IMR-90 (cell line): ENCODE measurements at regions not wholly inside any gene's neighbourhood (a gene's known extent, or its start where the extent isn't known, plus 50 kb on each side); places are given as distances from the start of the nearest gene placed in this dataset.

Source experiments
- ATAC-seq: fragments of 200-7000 bp; cut with Tn5 transposase; 2 replicates; pipeline ENCODE4 v1.9.1; 2020; ENCODE audit warnings: low read depth, mild to moderate bottlenecking, moderate library complexity
- BruUV-seq: library from RNA; stranded (reverse); fragments of 400-500 nt; replicated peaks from 2 replicates; lab custom pipeline; 2021; lab: Mats Ljungman, UMichigan
- CTCF ChIA-PET: fragments of 300-600 bp; formaldehyde crosslinking; extraction: SDS; loops from one replicate; lab custom pipeline; 2021; ENCODE audit warnings: antibody characterized with exemption; lab: Yijun Ruan, JAX
- POLR2A ChIA-PET: fragments of 300-600 bp; sonication (Branson Sonifier 250); formaldehyde crosslinking; loops from one replicate; lab custom pipeline; 2022; ENCODE audit warnings: antibody characterized with exemption; ENCODE audit not compliant: unreplicated experiment; lab: Charles Lee
- DNase-seq: peaks from one replicate; pipeline ENCODE4 v3.0.0; 2013
- H2AFZ ChIP-seq: replicated peaks from 2 replicates; pipeline ENCODE3; 2013; ENCODE audit warnings: low read length, mild to moderate bottlenecking; ENCODE audit not compliant: poor library complexity
- H2AK5ac ChIP-seq: 2 replicates; pipeline ENCODE4 v1.6.1; 2013; ENCODE audit warnings: low read depth, low read length, inconsistent platforms
- H2AK9ac ChIP-seq: replicated peaks from 2 replicates; pipeline ENCODE3; 2013; ENCODE audit warnings: mild to moderate bottlenecking, low read depth, low read length, moderate library complexity; ENCODE audit not compliant: poor library complexity
- H2BK120ac ChIP-seq: 2 replicates; pipeline ENCODE4 v1.6.1; 2013; ENCODE audit warnings: low read depth, low read length, inconsistent platforms
- H2BK15ac ChIP-seq: 3 replicates; pipeline ENCODE4 v1.6.1; 2013; ENCODE audit warnings: low read depth, low read length, inconsistent platforms
- H2BK20ac ChIP-seq: 2 replicates; pipeline ENCODE4 v1.6.1; 2013; ENCODE audit warnings: low read depth, mild to moderate bottlenecking, inconsistent platforms, low read length, moderate library complexity
- H2BK5ac ChIP-seq: 2 replicates; pipeline ENCODE4 v1.6.1; 2013; ENCODE audit warnings: mild to moderate bottlenecking, low read depth, low read length, inconsistent platforms; ENCODE audit not compliant: poor library complexity, severe bottlenecking
- H3K14ac ChIP-seq: replicated peaks from 2 replicates; pipeline ENCODE4 v1.6.1; 2013; ENCODE audit warnings: low read depth, low read length, inconsistent platforms
- H3K18ac ChIP-seq: 2 replicates; pipeline ENCODE4 v1.6.1; 2013; ENCODE audit warnings: low read depth, low read length, control low read depth
- H3K23ac ChIP-seq: 2 replicates; pipeline ENCODE4 v1.6.1; 2013; ENCODE audit warnings: low read depth, low read length, inconsistent platforms
- H3K27ac ChIP-seq: 2 replicates; pipeline ENCODE4 v1.5.1; 2013; ENCODE audit warnings: mild to moderate bottlenecking, control low read depth, low read length; ENCODE audit not compliant: insufficient read depth
- H3K27me3 ChIP-seq: 2 replicates; pipeline ENCODE4 v1.6.1; 2013; ENCODE audit warnings: low read length; ENCODE audit not compliant: control insufficient read depth, insufficient read depth
- H3K36me3 ChIP-seq: 2 replicates; pipeline ENCODE4 v1.6.1; 2013; ENCODE audit warnings: low read length, mixed read lengths; ENCODE audit not compliant: control insufficient read depth, insufficient read depth
- H3K4ac ChIP-seq: 2 replicates; pipeline ENCODE4 v1.6.1; 2013; ENCODE audit warnings: low read depth, low read length, inconsistent platforms
- H3K4me1 ChIP-seq: 2 replicates; pipeline ENCODE4 v1.6.1; 2013; ENCODE audit warnings: low read length, mixed read lengths; ENCODE audit not compliant: control insufficient read depth, insufficient read depth
- H3K4me2 ChIP-seq: 2 replicates; pipeline ENCODE4 v1.6.1; 2013; ENCODE audit warnings: low read depth, mild to moderate bottlenecking, control low read depth, low read length, moderate library complexity
- H3K4me3 ChIP-seq: 2 replicates; pipeline ENCODE4 v1.5.1; 2013; ENCODE audit warnings: low read depth, mild to moderate bottlenecking, control low read depth, low read length, moderate library complexity; ENCODE audit not compliant: insufficient read depth
- H3K56ac ChIP-seq: 2 replicates; pipeline ENCODE4 v1.6.1; 2013; ENCODE audit warnings: low read length, inconsistent platforms; ENCODE audit not compliant: insufficient read depth; ENCODE audit errors: extremely low read depth
- H3K79me1 ChIP-seq, 2 experiments: 2 replicates each; pipeline ENCODE4 v1.6.1; 2013; ENCODE audit warnings: low read length in 2 of 2, inconsistent platforms in 1 of 2, low read depth in 1 of 2
- H3K9ac ChIP-seq: 2 replicates; pipeline ENCODE4 v1.6.1; 2013; ENCODE audit warnings: low read depth, low read length, control low read depth
- H3K9me1 ChIP-seq: 2 replicates; pipeline ENCODE4 v1.6.1; 2013; ENCODE audit warnings: low read length, inconsistent platforms; ENCODE audit not compliant: insufficient read depth
- H3K9me3 ChIP-seq: 2 replicates; pipeline ENCODE4 v1.6.1; 2013; ENCODE audit warnings: low read length; ENCODE audit not compliant: control insufficient read depth, insufficient read depth
- H4K20me1 ChIP-seq: 2 replicates; pipeline ENCODE4 v1.6.1; 2013; ENCODE audit warnings: low read length, inconsistent platforms; ENCODE audit not compliant: insufficient read depth
- H4K5ac ChIP-seq: 2 replicates; pipeline ENCODE4 v1.6.1; 2013; ENCODE audit warnings: mild to moderate bottlenecking, low read depth, low read length, control low read depth
- H4K8ac ChIP-seq, 2 experiments: 2 replicates each; pipeline ENCODE4 v1.6.1; 2013; ENCODE audit warnings: low read depth in 2 of 2, low read length in 2 of 2, control low read depth in 1 of 2, inconsistent platforms in 1 of 2
- H4K91ac ChIP-seq: 2 replicates; pipeline ENCODE4 v1.6.1; 2013; ENCODE audit warnings: low read depth, low read length, inconsistent platforms; ENCODE audit not compliant: insufficient read depth
- FOS ChIP-seq: fragments of 150-350 bp; IDR thresholded peaks from 2 replicates; pipeline ENCODE4 v1.6.1; 2016; ENCODE audit warnings: low read depth, low read length
- MAFK ChIP-seq: IDR thresholded peaks from 2 replicates; pipeline ENCODE4 v1.6.1; 2012; ENCODE audit warnings: low read depth, low read length, improper control_type of control experiment
- MAZ ChIP-seq: IDR thresholded peaks from 2 replicates; pipeline ENCODE4 v1.6.1; 2012; ENCODE audit warnings: low read depth, mild to moderate bottlenecking, low read length, improper control_type of control experiment, moderate library complexity, borderline replicate concordance
- NFE2L2 ChIP-seq: fragments of 150-350 bp; IDR thresholded peaks from 2 replicates; pipeline ENCODE4 v1.6.1; 2016; ENCODE audit warnings: low read depth, mild to moderate bottlenecking, low read length
- RAD21 ChIP-seq: IDR thresholded peaks from 2 replicates; pipeline ENCODE4 v1.6.1; 2012; ENCODE audit warnings: low read length, improper control_type of control experiment
- RCOR1 ChIP-seq: IDR thresholded peaks from 2 replicates; pipeline ENCODE4 v1.6.1; 2012; ENCODE audit warnings: mild to moderate bottlenecking, low read length, improper control_type of control experiment; ENCODE audit not compliant: insufficient replicate concordance
- RFX5 ChIP-seq: IDR thresholded peaks from 2 replicates; pipeline ENCODE4 v1.8.0; 2012; ENCODE audit warnings: low read depth, mild to moderate bottlenecking, low read length, moderate library complexity
- USF2 ChIP-seq: fragments of 150-350 bp; IDR thresholded peaks from 2 replicates; pipeline ENCODE4 v1.6.1; 2017; ENCODE audit warnings: mild to moderate bottlenecking, antibody characterized with exemption, low read length, low read depth
- WGBS, 2 experiments: methylation state at CpG; one replicate each; pipeline versions ENCODE4 v1.1.5 to v1.1.7; 2013; ENCODE audit warnings: missing lambda C conversion rate in 2 of 2; ENCODE audit not compliant: insufficient read length in 1 of 2; ENCODE audit errors: extremely low coverage in 2 of 2; 5-methylcytosine and 5-hydroxymethylcytosine counted together
- dilution Hi-C: fragments of 300-500 bp; cut with HindIII; formaldehyde crosslinking; loops from one replicate; pipeline ENCODE4 v1.14.3; 2018; ENCODE audit warnings: low sequenced_read_pairs; ENCODE audit not compliant: unreplicated experiment
- in situ Hi-C: fragments of 300-500 bp; cut with MboI; formaldehyde crosslinking; loops from 3 replicates; pipeline ENCODE4 v1.14.3; 2019; ENCODE audit warnings: low sequenced_read_pairs, inconsistent platforms, mixed read lengths
- intact Hi-C: fragments of 100-400 bp; cut with micrococcal nuclease; formaldehyde crosslinking; loops from 2 replicates; pipeline ENCODE4 v1.10.0; 2022
- TF ChIP-seq, protein P1 (sequence below): conservative IDR thresholded peaks from 2 replicates; pipeline ENCODE4 v1.5.1; 2012; ENCODE audit warnings: mild to moderate bottlenecking, low read depth, low read length, improper control_type of control experiment

DNA sequence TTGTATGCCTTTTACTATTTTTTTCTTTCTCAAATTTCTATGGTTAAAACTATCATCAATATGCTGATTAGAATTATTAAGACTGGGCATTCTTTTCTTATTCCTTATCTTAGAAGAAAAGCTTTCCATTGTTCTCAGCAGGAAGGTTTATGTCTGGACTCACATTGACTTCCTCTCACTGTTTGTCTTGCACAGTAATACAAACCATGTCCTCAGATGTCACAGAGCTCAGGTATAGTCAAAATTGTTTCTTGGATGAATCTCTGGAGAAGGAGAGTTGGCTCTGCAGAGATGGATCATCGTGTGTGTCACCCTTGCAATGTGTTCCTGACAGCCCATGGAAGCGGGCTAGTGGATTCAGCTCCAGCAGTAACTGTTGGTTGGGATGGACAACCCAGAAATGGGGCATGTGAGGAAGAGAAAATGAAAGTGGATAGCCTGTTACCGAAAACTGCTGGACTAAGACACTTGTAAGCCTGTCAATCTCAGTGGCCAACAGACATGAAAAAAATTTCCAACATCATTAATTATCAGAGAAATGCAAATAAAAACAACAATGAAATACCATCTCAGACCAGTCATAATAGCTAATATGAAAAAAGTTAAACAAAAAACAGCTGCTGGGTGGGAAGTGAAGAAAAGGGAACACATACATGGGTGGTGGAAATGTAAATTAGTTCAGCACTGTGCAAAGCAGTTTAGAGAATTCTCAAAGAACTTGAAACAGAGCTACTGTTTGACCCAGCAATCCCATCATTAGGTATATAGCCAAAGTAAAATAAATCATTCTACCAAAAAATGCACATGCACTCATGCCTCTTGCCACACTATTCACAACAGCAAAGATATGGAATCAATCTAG lies 967.8 kb downstream of the TMEM121 start:
- Histone ChIP-seq H3K27ac (no peak overlapping the region), H3K4ac (no peak overlapping the region), H3K4me2 (no peak overlapping the region), H3K9me1 (no peaks in the 10 kb centered on the region), H4K91ac (no peak overlapping the region), H3K18ac (no peak overlapping the region), H3K79me1 (no peaks in the 10 kb centered on the region), H4K8ac (no peak overlapping the region), H3K36me3 (no peaks in the 10 kb centered on the region), H4K5ac (no peak overlapping the region), H2AFZ (no peak overlapping the region), H4K20me1 (no peaks in the 10 kb centered on the region), H3K27me3 (no peaks in the 10 kb centered on the region), H3K9ac (no peak overlapping the region), H2BK120ac (no peak overlapping the region), H2BK5ac (no peak overlapping the region), H3K14ac (no peak overlapping the region), H2BK15ac (no peak overlapping the region), H3K23ac (no peak overlapping the region), H3K4me1 (no peaks in the 10 kb centered on the region), H3K56ac (no peak overlapping the region), H2BK20ac (no peak overlapping the region), H3K4me3 (no peak overlapping the region), H2AK9ac (no peak overlapping the region), H3K9me3 (peaks cover 14% of the 10 kb centered on the region), H2AK5ac (no peak overlapping the region)
- TF ChIP-seq MAFK: no peak
- TF ChIP-seq, protein P1, sequence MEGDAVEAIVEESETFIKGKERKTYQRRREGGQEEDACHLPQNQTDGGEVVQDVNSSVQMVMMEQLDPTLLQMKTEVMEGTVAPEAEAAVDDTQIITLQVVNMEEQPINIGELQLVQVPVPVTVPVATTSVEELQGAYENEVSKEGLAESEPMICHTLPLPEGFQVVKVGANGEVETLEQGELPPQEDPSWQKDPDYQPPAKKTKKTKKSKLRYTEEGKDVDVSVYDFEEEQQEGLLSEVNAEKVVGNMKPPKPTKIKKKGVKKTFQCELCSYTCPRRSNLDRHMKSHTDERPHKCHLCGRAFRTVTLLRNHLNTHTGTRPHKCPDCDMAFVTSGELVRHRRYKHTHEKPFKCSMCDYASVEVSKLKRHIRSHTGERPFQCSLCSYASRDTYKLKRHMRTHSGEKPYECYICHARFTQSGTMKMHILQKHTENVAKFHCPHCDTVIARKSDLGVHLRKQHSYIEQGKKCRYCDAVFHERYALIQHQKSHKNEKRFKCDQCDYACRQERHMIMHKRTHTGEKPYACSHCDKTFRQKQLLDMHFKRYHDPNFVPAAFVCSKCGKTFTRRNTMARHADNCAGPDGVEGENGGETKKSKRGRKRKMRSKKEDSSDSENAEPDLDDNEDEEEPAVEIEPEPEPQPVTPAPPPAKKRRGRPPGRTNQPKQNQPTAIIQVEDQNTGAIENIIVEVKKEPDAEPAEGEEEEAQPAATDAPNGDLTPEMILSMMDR: no peak
- no peak for TF ChIP-seq RFX5
- no peak for TF ChIP-seq FOS
- no peak for TF ChIP-seq USF2
- TF ChIP-seq MAZ: no peak
- no peak for TF ChIP-seq RCOR1
- no peak for TF ChIP-seq NFE2L2
- TF ChIP-seq RAD21: no peak
- DNase-seq (no peak), ATAC-seq (no peak)
- in situ Hi-C loops (no loop called here), intact Hi-C loops (no loop called here), dilution Hi-C loops (no loop called here)
- no CpG with 5 or more reads among the region's 3 CpGs for WGBS, 2 experiments
- BruUV-seq: no TSS peak
- POLR2A ChIA-PET: no interaction called here
- CTCF ChIA-PET: no interaction called here
